Medulla oblongata (tissue), 1 donor: ENCODE measurements at regions not wholly inside any gene's neighbourhood (a gene's known extent, or its start where the extent isn't known, plus 50 kb on each side); places are given as distances from the start of the nearest gene placed in this dataset.
"Not testable (repeated sequence)": the region's sequence is repeated elsewhere in the genome, so short reads cannot be mapped to it uniquely, and the experiment has no call there.

Experiments used
- DNase-seq: peaks from one replicate; pipeline ENCODE4 v3.0.0-alpha.2; 2015; ENCODE audit errors: extremely low spot score

GRCh38 chr2:173468266-173468793 is 113.7 kb downstream of the CDCA7 start:
- no peak for DNase-seq

GRCh38 chr2:173472112-173472511 is 117.4 kb downstream of the CDCA7 start:
- DNase-seq: no peak

DNA sequence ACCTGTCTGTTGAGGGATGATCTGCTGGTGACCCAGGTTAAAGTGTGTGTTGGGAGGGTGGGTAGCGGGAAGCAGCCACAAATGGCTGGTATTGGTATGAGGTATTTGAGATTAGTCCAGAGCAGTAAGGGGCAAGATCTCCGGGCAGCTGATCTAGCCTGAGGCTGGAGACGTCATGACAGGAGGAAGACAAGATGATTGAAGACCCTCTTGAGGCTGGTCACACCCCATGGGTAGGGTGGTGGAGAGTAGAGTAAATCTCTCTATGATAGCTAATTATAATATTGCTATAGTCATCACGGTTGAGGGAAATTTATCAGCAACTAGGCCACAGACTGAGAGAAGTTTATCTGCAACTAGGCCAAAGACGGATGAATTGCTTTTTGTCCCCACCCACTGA is 128.5 kb downstream of the CDCA7 start:
- no peak for DNase-seq

GRCh38 chr2:173488861-173489260 is 134.2 kb downstream of the CDCA7 start:
- no peak for DNase-seq

DNA sequence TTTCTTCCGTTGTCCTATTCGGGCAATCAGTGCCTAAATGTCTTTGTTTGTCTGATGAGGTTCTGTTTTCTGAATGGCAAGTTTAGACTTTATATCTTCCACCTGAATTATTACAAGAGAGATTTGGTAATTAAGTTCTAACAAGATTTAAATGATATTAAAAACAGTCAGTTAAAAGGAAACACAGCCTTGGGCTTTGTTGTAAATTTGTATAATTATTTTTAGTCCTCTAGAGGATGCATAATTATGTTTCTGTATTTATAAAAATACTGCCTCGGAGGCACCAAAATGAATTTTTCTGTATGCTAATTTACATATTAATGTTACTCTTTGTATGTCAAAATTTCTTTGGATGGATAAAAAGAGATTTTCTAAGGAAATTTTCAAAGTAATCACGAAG is 136.7 kb downstream of the CDCA7 start:
- DNase-seq: no peak

DNA sequence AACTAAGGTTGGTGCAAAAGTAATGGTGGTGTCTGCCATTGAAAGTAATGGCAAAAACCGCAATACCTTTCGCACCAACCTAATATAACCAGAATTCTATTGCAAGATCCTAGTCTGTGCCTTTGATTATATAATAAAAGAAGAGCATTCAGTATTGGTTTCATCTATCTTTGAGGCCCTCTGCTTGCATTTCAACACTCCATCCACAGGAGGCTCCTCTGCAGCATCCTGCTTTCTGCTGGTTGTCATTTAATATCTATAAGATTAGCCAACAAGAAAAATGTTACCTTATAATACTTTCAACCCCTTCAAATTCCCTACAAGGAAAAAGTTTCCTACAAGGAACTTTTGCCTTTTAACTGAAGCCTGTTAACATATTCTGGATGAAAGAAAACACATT is 139.2 kb downstream of the CDCA7 start:
- DNase-seq: no peak

- DNase-seq: no peak
Measured at GRCh38 chr2:173496746-173497145, 142.1 kb downstream of the CDCA7 start.

GRCh38 chr2:173500953-173501352 is 146.3 kb downstream of the CDCA7 start:
- DNase-seq: no peak

GRCh38 chr2:173502296-173502695 is 147.6 kb downstream of the CDCA7 start:
- no peak for DNase-seq

- DNase-seq: no peak
Measured at GRCh38 chr2:173511357-173511756, 156.7 kb downstream of the CDCA7 start.

GRCh38 chr2:173511942-173512341 is 157.3 kb downstream of the CDCA7 start:
- no peak for DNase-seq

DNA sequence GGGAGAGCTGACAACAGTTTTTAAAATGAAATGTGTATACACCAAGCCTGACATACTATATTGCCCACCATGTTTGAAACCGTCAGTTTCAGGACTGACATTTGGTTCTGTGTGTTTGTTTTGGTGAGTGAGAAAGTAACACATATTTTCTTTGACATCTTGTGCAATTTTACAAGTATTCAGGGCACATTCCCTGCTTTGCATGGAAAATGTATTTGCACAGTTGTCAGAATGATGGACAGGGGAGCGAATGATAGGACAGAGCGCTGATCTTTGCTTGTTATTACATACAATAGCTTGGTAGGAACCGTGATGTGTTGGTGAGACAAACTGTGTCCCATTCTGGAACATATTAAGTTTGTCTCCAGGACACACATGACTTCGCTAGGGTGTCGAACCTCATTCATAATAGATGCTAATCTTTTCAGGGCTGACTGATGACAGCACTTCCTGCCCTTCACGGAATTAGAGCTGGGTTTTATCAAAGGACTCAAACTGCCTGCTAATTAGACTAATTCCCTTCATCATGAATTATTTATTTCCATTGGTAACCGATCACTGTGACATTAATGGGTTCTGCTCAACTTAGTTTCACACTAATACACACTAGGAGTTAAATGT is 158.5 kb downstream of the CDCA7 start:
- no peak for DNase-seq

- no peak for DNase-seq
Measured at GRCh38 chr2:173520918-173521317, 166.2 kb downstream of the CDCA7 start.

DNA sequence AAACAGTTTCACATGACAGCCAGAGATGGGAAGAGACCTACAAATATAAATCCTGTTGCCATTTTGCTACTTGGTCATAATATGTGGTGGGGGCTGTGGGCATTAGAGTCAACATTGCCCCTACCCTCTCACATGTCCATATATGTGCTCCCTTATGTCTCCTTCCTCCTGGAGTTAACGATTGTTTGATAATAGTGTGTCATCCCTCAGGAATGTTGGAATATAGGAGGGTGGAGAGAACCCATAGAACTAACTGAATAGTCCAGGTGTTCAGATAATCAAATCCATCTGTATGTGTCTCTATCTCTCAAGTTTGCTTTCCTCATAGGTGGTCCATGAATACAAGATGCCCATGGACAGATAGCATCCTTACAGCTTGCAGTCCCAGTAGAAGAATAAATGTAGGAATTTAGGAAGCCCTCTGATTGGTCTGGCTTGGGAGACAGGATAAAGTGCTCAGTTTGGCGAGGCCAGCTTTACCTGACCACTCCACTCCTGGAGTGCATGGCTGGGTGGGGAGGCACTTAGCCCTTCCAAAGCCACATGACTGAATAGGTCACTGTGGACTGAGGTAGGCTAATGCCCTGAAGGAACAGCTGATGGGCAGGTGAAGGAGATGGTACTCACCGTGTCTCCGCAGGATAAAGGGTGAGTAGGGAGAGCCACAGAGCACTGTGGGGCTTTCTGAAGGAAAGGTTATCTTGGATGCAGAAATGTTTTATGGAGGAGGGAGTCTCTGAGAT is 166.9 kb downstream of the CDCA7 start:
- DNase-seq: no peak

DNA sequence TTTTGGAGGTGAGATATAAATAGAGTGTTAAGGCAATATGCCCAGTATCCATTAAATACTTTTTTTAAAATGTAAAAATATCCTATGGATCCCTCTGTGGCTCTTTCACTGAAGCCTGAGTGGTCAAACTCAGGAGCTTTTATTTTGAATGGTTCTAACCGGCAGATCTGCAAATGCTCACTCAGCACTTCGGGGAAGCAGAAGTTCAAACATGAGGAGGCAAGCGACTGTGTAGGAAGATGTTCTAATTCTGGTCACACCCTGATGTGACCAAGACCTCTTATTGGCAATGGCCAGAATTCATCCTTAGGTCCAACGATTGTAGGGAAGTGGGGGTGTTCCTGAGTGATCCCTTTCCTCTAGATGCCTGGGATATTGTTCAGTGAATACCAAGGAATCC is 168.8 kb downstream of the CDCA7 start:
- peak; percentile 6 for DNase-seq

- DNase-seq: no peak
Measured at GRCh38 chr2:173524256-173524955, 169.7 kb downstream of the CDCA7 start.

GRCh38 chr2:173532732-173533531 is 178.3 kb downstream of the CDCA7 start:
- DNase-seq: not testable (repeated sequence)

DNA sequence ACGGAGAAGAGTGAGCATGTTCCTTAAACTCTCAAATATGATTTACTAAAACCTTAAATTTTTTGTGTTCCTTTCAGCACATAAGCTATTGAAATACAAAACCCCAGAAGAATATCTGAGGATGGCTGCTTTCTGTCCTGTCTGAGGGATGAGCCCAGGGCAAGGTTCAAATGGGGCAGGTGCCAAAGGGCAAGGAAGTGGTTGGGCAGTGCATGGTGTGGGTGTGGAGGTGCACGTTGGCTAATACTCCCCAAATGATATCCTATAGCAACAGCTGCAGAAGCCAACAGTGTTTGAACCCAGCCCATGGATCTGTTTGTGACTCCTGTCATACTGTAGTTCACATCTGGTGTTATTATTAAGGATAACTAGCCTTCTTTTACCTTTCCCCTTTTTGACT is 183.0 kb downstream of the CDCA7 start:
- no peak for DNase-seq

DNA sequence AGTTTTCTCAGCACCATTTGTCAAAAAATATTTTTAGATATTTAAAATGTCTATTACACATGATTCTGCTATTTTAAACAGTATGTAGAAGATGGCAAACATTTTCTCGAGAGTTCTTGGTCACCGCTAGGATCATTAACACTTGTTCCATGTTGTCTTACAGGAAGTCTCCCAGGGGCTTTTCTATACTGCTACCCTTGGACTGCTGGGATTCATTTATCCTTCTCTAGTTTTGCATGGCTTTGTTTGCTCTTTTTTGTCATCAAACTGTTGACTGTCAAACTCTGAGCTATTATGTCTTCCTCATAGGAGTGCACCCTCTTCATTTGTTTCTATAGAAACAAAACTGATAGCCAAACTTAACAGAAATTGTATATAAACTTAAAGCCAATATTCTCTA is 184.9 kb downstream of the CDCA7 start:
- no peak for DNase-seq

DNA sequence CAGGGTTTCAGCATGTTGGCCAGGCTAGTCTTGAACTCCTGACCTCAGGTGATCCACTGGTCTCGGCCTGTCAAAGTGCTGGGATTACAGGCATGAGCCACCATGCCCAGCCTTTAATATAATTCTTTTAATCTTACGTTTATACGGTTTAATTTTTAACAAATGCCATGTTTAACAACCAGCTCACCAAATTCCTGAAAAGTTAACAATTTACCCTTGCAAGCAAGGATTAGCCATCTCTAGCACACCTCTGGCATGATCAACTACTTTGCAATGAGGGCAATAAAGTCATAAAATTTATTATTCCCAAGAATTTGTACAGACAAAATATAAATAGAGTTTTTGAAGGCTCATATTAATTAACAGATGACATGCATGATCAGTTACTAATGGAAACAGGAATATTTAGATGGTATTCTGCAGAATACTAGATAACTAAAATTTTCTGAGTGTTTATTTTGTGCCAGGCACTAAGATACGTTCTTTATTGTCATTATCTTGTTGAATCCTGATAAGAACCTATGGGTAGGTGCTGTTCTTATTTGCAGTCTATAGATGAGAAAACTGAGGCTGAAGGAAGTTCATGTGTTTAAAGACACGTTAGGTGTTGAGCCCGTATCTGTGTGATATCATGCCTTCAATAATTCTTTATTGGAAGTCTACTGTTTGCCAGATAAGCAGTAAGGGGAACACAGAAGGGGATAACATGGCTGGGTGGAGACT is 190.1 kb downstream of the CDCA7 start:
- no peak for DNase-seq

GRCh38 chr2:173545364-173545763 is 190.7 kb downstream of the CDCA7 start:
- no peak for DNase-seq
